ENCODE measurements at regions not wholly inside any gene's neighbourhood (a gene's known extent, or its start where the extent isn't known, plus 50 kb on each side); places are given as distances from the start of the nearest gene placed in this dataset.

DNA sequence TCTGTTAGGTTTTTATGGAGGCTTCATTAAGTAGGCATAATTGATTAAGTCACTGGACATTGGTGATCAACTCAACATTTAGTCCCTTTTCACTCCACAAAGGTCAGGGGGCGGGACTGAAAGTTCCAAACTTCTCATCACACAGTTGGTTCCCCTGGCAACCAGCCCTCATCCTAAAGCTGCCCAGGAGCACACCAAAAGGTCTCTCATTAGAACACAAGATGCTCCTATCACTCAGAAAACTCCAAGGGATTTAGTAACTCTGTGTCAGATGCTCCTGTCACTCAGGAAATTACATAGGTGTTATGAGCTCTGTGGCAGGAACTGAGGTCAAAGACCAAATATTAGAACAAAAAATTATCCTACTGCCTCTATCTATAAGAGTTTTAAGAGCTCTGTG is 321.5 kb downstream of the OTOL1 start:
- TF ChIP-seq CTCF (conservative IDR thresholded peaks at IDR 0.05 in 1 of 2, IDR thresholded peaks at IDR 0.05 in 1 of 2; ENCODE audit: low read depth in 1 of 2, low read length in 2 of 2) (no peak), EZH2 (IDR thresholded peaks at IDR 0.05; ENCODE audit: low read length, missing control alignments) (no peak)
